ENCODE measurements at regions not wholly inside any gene's neighbourhood (a gene's known extent, or its start where the extent isn't known, plus 50 kb on each side); places are given as distances from the start of the nearest gene placed in this dataset.
"Not testable (repeated sequence)": the region's sequence is repeated elsewhere in the genome, so short reads cannot be mapped to it uniquely, and the experiment has no call there.

GRCh38 chr15:98326804-98327203, 321.5 kb upstream of the IGF1R start:
- DNase-seq (ENCODE audit: low read depth in 2 of 2) = no peak

DNA sequence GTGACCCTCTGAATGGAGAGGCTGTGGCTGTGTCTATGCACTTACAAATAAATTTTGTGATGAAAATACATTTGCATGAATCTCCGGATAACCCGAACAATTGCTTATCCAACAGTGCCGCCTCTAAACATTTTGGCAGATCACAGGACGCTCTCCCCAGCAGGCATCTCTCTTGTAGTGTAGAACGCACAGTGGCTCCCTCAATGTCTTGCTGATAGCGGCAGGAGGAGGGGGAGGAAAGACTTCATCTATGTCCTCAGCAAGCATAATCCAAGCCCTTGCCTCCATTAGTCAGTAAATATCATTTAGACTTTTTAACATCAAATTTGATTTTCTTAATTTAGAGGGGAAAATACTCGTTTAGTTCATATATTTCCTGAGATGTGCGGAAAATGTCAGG, 318.1 kb upstream of the IGF1R start:
- DNase-seq (ENCODE audit: low read depth in 2 of 2) = no peak

GRCh38 chr15:98330692-98331435, 317.5 kb upstream of the IGF1R start:
- DNase-seq (ENCODE audit: low read depth in 2 of 2) = no peak

GRCh38 chr15:98331676-98332075, 316.7 kb upstream of the IGF1R start:
- DNase-seq (ENCODE audit: low read depth in 2 of 2) = no peak

GRCh38 chr15:98333251-98333650, 315.1 kb upstream of the IGF1R start:
- no peak for DNase-seq (ENCODE audit: low read depth in 2 of 2)

- no peak for DNase-seq (ENCODE audit: low read depth in 2 of 2)
Measured at GRCh38 chr15:98342911-98343310, 305.4 kb upstream of the IGF1R start.

- no peak for DNase-seq (ENCODE audit: low read depth in 2 of 2)
Measured at GRCh38 chr15:98344591-98344990, 303.7 kb upstream of the IGF1R start.

- DNase-seq (ENCODE audit: low read depth in 2 of 2) = no peak
Measured at GRCh38 chr15:98347001-98347400, 301.3 kb upstream of the IGF1R start.

DNA sequence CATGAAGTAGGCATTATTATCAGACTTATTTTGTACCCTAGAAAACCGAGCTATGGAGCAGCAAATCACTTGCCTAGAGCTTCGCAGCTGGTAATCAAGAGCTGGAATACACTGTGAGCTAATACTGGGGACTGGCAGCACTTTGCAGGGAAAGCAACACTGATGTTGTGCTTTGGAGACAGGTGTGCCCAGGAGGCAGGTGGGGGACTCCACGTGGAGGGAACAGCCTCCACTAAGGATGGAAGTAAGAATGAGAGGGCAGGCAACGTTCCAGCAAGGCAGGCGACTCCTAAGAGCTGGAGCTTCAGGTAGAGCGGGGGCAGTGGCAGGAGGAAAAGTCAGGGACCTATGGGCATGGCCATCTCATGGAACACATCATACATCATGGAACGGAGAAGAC, 300.5 kb upstream of the IGF1R start:
- DNase-seq (ENCODE audit: low read depth in 2 of 2) = no peak

GRCh38 chr15:98350276-98350675, 298.1 kb upstream of the IGF1R start:
- DNase-seq (ENCODE audit: low read depth in 2 of 2) = no peak

- DNase-seq (ENCODE audit: low read depth in 2 of 2) = not testable (repeated sequence)
Measured at GRCh38 chr15:98358274-98358673, 290.1 kb upstream of the IGF1R start.

GRCh38 chr15:98358971-98359370, 289.4 kb upstream of the IGF1R start:
- DNase-seq (ENCODE audit: low read depth in 2 of 2) = no peak

- DNase-seq (ENCODE audit: low read depth in 2 of 2) = no peak
Measured at GRCh38 chr15:98363416-98363815, 284.9 kb upstream of the IGF1R start.

GRCh38 chr15:98363955-98364354, 284.4 kb upstream of the IGF1R start:
- DNase-seq (ENCODE audit: low read depth in 2 of 2) = no peak

DNA sequence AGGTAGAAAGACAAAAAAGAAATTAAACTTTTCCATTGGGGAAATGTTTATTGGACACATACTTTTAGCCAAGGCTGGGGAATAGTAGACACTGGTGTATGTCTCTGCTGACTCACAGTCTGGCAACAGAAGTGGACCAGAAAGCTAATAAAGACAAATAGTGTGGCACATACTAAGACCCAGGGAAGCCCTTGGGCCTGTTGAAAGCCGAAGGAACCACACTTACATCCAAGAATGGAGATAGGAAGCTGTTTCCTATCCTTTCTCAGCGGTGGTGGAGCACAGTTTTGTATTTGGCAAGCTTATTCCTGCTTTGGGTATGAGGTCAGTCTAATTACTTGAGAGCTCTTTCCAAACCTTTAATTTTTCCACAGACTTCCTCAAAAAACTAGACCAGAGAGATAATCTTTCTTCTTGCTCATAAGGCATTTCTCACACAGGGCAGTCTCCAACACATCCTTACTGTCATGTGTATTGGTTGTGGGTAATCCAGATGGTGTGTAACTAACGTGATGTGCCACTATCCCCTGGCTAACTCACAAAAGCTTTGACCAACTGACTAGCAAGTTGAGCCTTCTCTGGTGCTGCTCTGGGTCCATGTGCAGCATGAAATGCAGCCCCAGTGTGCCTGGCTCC, 279.1 kb upstream of the IGF1R start:
- DNase-seq (ENCODE audit: low read depth in 2 of 2) = no peak

DNA sequence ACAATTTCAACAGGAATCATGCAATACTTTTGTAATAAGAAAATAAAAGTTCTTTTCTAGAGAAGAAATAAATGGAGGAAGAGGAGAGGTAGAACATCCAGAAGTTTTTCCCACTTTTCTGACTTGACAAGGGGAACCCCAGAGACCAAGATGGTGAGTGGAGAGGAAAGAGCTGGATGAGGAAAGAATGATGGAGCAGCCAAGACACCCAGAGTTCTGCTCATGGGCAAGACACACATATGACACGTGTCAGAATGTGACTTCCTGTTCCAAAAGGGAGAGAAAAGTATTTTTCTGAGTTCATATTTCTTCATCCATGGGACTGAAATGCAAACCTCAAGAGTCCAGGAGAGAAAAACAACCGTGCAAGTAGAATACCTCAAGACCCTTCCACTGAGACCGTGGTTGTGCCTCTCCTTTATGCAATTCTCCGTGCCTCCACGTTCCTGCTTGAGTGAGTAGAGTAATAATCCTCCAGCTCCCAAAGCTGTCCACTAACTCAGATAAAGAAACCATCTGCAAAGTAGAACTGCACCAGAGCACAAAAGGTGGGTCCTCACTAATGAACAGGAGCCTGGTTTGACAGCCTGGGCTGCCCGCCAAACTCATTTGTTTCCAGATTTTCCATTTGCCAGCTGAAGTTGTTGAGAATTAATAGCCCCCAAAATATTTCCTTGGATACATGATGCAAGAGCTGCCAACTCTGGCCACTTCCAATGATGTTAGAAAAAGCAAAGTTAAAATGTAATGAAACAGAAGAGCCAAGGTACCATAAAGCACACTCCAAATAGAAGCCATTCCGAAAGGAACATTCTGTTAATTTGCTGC, 272.6 kb upstream of the IGF1R start:
- DNase-seq (ENCODE audit: low read depth in 2 of 2) = no peak

DNA sequence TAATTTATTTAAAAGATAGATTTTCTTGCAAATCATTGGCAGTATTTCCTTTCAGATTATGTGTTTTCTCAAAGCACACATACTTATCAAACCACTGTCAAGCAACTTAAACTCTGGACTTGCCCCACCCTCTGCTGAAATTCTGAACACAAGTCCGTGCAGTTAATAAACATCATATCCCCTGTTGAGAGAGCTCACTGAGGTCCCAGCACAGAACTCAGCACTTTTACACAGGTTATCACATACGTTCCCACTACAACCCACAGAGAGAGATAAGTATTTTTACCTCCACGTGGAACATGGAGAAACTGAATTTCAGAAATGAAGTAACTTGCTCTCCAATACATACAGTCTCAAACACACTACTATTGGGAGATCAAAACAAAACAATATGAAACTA, 267.6 kb upstream of the IGF1R start:
- no peak for DNase-seq (ENCODE audit: low read depth in 2 of 2)

- DNase-seq (ENCODE audit: low read depth in 2 of 2) = no peak
Measured at GRCh38 chr15:98381446-98381845, 266.9 kb upstream of the IGF1R start.

GRCh38 chr15:98382139-98382538, 266.2 kb upstream of the IGF1R start:
- no peak for DNase-seq (ENCODE audit: low read depth in 2 of 2)

- no peak for DNase-seq (ENCODE audit: low read depth in 2 of 2)
Measured at GRCh38 chr15:98383571-98383970, 264.8 kb upstream of the IGF1R start.

DNA sequence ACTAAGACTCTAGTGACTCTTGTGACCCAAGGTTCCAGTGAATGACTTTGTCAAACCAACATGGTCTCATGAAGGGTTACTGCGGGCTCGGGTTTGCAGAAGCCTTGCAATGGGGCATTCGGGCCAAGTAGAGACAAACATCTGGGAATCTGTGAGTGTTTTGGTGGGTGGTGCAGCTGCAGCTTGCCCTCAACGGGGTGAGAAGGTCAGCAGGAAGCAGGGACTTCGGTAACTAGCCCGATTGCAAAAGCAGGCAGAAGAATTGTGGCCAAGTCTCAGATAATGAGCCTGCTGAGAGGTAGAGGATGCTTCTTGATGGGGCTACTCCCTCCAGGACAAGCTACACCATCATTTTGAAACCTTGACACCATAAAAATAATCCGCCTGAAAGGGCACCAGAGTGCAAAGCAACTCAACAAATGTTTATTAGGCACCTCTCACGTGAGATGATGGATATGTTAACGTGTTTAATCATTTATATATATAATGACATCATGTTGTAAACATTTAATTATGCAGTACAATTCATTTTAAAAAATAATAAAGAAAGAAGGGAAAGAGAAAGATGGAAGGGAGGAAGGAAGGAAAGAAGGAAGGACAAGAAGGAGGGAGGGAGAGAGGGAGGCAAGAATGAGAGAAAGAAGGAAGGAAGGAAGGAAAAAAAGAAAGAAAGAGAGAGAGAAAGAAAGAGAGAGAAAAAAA, 263.9 kb upstream of the IGF1R start:
- DNase-seq (ENCODE audit: low read depth in 2 of 2) = no peak

DNA sequence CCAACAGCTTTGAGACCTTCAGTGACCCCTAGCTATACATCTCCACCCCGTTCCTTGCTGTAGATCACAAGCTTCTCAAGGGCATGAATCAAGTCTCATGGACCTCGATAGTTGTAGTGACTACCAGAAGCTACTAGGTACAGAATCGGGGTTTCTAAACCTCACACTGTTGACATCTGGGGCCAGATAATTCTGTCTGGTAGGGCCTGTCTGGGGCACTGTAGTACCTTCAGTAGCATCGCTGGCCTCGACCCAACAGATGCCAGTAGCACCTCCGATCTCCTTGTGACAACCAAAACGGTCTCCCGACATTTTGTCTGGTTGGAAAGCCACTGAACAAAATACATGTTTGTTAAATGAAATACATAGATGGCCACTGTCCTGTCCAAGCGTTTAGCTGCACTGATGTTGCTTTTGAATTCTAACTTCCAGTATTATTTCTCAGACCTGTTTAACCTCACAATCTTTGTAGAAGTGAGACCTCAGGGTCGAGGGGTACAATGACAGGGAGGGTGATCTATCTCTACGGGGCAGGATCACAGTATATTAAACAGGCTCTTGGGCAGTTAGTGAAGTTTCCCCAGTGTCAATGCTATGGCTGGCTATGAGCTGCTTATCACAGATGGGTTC, 262.5 kb upstream of the IGF1R start:
- no peak for DNase-seq (ENCODE audit: low read depth in 2 of 2)
